Lung (tissue), 11 donors: ENCODE measurements at regions not wholly inside any gene's neighbourhood (a gene's known extent, or its start where the extent isn't known, plus 50 kb on each side); places are given as distances from the start of the nearest gene placed in this dataset.

Source experiments
- ATAC-seq: fragments of 200-7000 bp; cut with Tn5 transposase; one replicate; pipeline ENCODE4 v1.9.1; 2020; ENCODE audit warnings: moderate number of reproducible peaks; ENCODE audit not compliant: insufficient read depth, low FRiP score
- DNase-seq, 3 donors: peaks; one replicate each; pipeline ENCODE4 v3.0.0-alpha.2; 2013 to 2017
- H3K27ac ChIP-seq, 2 donors: one replicate each; pipeline ENCODE4 v1.5.1; 2013; ENCODE audit warnings: mild to moderate bottlenecking in 2 of 2, moderate library complexity in 2 of 2, control low read depth in 1 of 2, inconsistent platforms in 1 of 2, low read depth in 1 of 2, low read length in 1 of 2
- H3K27me3 ChIP-seq, 3 donors: one replicate each; pipeline ENCODE4 v1.5.1; 2013; ENCODE audit warnings: low read length in 2 of 3; ENCODE audit not compliant: control insufficient read depth in 3 of 3, insufficient read depth in 3 of 3
- H3K36me3 ChIP-seq, 4 donors: one replicate each; pipeline ENCODE4 v1.5.1; 2013; ENCODE audit warnings: low read length in 4 of 4, mild to moderate bottlenecking in 1 of 4, moderate library complexity in 1 of 4; ENCODE audit not compliant: control insufficient read depth in 4 of 4, insufficient read depth in 4 of 4
- H3K4me1 ChIP-seq, 5 donors: one replicate each; pipeline ENCODE4 v1.5.1; 2013; ENCODE audit warnings: low read length in 5 of 5, mild to moderate bottlenecking in 2 of 5, moderate library complexity in 1 of 5; ENCODE audit not compliant: control insufficient read depth in 5 of 5, insufficient read depth in 5 of 5
- H3K4me3 ChIP-seq: one replicate; pipeline ENCODE4 v1.5.1; 2013; ENCODE audit warnings: mild to moderate bottlenecking, control low read depth, moderate library complexity
- H3K9ac ChIP-seq, 2 donors: one replicate each; pipeline ENCODE4 v1.5.1; 2013; ENCODE audit warnings: low read length in 2 of 2, control low read depth in 1 of 2; ENCODE audit not compliant: insufficient read depth in 1 of 2
- H3K9me3 ChIP-seq, 4 donors: one replicate each; pipeline ENCODE4 v1.5.1; 2013; ENCODE audit warnings: low read length in 3 of 4, mild to moderate bottlenecking in 1 of 4, moderate library complexity in 1 of 4; ENCODE audit not compliant: control insufficient read depth in 4 of 4, insufficient read depth in 3 of 4
- CTCF ChIP-seq: IDR thresholded peaks from 2 replicates; pipeline ENCODE4 v1.5.1; 2012; ENCODE audit warnings: mild to moderate bottlenecking; ENCODE audit errors: control extremely low read depth, extremely low read depth
- WGBS, 2 donors: extraction: QIAGEN DNeasy Blood & Tissue Kit; methylation state at CpG; one replicate each; pipeline ENCODE4 v1.1.7; 2013; 5-methylcytosine and 5-hydroxymethylcytosine counted together
- donor health status: control.
- donor health status: control.
- donor health status: Bipolar disorder and iron deficiency.
- donor health status: healthy.
- donor health status: DM: yes; HTN: yes; CAD: no.

- Histone ChIP-seq H3K9me3 (no peaks in the 10 kb centered on the region), H3K4me3 (no peak overlapping the region), H3K27ac (no peak overlapping the region), H3K36me3 (no peaks in the 10 kb centered on the region), H3K27me3 (peaks cover 0 to 2% (median 0%) of the 10 kb centered on the region in 3 donors), H3K9ac (no peak overlapping the region), H3K4me1 (peaks cover 0 to 35% (median 14%) of the 10 kb centered on the region in 5 donors)
- peak; percentile 82 to 98 (median 97) for DNase-seq
- WGBS, 2 donors = 27 to 28% methylated on average over 3 of the region's 3 CpGs
- peak; percentile 44 for TF ChIP-seq CTCF
- peak; percentile 87 for ATAC-seq
These were observed 406.6 kb upstream of the TNC start for GRCh38 chr9:115524453-115525059.

GRCh38 chr9:115525111-115526058 is 407.4 kb upstream of the TNC start:
- ATAC-seq (no peak), DNase-seq (peak; percentile 45 to 88 (median 79))
- Histone ChIP-seq H3K4me3 (no peak overlapping the region), H3K36me3 (no peaks in the 10 kb centered on the region), H3K27me3 (peaks cover 0 to 2% (median 0%) of the 10 kb centered on the region in 3 donors), H3K9me3 (peaks cover 0 to 2% (median 0%) of the 10 kb centered on the region in 4 donors), H3K27ac (no peak overlapping the region), H3K4me1 (peaks cover 0 to 35% (median 14%) of the 10 kb centered on the region in 5 donors), H3K9ac (no peak overlapping the region)
- 61 to 79% methylated on average over 7 of the region's 7 CpGs for WGBS, 2 donors
- no peak for TF ChIP-seq CTCF

- no peaks in the 10 kb centered on the region for H3K36me3 ChIP-seq
- DNase-seq = peak in 2 of 3 donors; percentile 52 to 64
- H3K27me3 ChIP-seq = no peaks in the 10 kb centered on the region
- no peak for ATAC-seq
- H3K4me3 ChIP-seq = no peak overlapping the region
- no peak overlapping the region for H3K9ac ChIP-seq
- H3K4me1 ChIP-seq = peaks cover 0 to 13% (median 7%) of the 10 kb centered on the region in 5 donors
- H3K27ac ChIP-seq = no peak overlapping the region
- WGBS, 2 donors = 60 to 63% methylated on average over 1 of the region's 1 CpG
- TF ChIP-seq CTCF = no peak
- H3K9me3 ChIP-seq = peaks cover 0 to 5% (median under 1%) of the 10 kb centered on the region in 4 donors
These were observed 413.6 kb upstream of the TNC start for GRCh38 chr9:115531410-115532125.
